Vagina (tissue), 2 donors: ENCODE measurements at regions not wholly inside any gene's neighbourhood (a gene's known extent, or its start where the extent isn't known, plus 50 kb on each side); places are given as distances from the start of the nearest gene placed in this dataset.
"Not testable (repeated sequence)": the region's sequence is repeated elsewhere in the genome, so short reads cannot be mapped to it uniquely, and the experiment has no call there.

ENCODE experiments used
- DNase-seq, 2 donors: peaks; one replicate each; pipeline ENCODE4 v3.0.0-alpha.2; 2017; ENCODE audit errors: extremely low spot score in 2 of 2
- H3K27ac ChIP-seq: fragments of 200-600 bp; sonication (generic); one replicate; pipeline ENCODE4 v1.5.1; 2019
- H3K27me3 ChIP-seq: fragments of 200-600 bp; sonication (generic); one replicate; pipeline ENCODE4 v1.5.1; 2019
- H3K36me3 ChIP-seq, 2 donors: fragments of 200-600 bp; sonication (generic); one replicate each; pipeline ENCODE4 v1.5.1; 2017 to 2019
- H3K4me1 ChIP-seq: fragments of 200-600 bp; sonication (generic); one replicate; pipeline ENCODE4 v1.5.1; 2019
- H3K4me3 ChIP-seq, 2 donors: fragments of 200-600 bp; sonication (generic); 1 replicate in 1 of 2; 2 replicates in 1 of 2; pipeline ENCODE4 v1.5.1; 2016 to 2019
- H3K9me3 ChIP-seq: fragments of 200-600 bp; sonication (generic); one replicate; pipeline ENCODE4 v1.5.1; 2019
- POLR2A ChIP-seq, 2 donors: fragments of 450-650 bp; IDR thresholded peaks; one replicate each; pipeline ENCODE4 v1.6.1; 2017; ENCODE audit warnings: antibody characterized with exemption in 2 of 2, mild to moderate bottlenecking in 2 of 2, moderate library complexity in 2 of 2
- POLR2AphosphoS5 ChIP-seq, 2 donors: sonication (generic); formaldehyde crosslinking; IDR thresholded peaks; one replicate each; pipeline ENCODE4 v1.9.0; 2017; ENCODE audit warnings: antibody characterized with exemption in 2 of 2, mild to moderate bottlenecking in 2 of 2, low read depth in 1 of 2; ENCODE audit not compliant: insufficient read depth in 1 of 2
- intact Hi-C: fragments of 100-400 bp; cut with DNase I; formaldehyde crosslinking; loops from one replicate; pipeline ENCODE4 v1.15.1; 2023
- TF ChIP-seq, protein P1 (sequence below), 3 experiments: fragments of 450-650 bp in 2 of 3; fragments of 200-600 bp in 1 of 3; sonication (generic) in 1 of 3; IDR thresholded peaks; one replicate each; pipeline ENCODE4 v1.5.1; 2017 to 2019; ENCODE audit warnings: antibody characterized with exemption in 3 of 3, mild to moderate bottlenecking in 2 of 3, moderate library complexity in 2 of 3

DNA sequence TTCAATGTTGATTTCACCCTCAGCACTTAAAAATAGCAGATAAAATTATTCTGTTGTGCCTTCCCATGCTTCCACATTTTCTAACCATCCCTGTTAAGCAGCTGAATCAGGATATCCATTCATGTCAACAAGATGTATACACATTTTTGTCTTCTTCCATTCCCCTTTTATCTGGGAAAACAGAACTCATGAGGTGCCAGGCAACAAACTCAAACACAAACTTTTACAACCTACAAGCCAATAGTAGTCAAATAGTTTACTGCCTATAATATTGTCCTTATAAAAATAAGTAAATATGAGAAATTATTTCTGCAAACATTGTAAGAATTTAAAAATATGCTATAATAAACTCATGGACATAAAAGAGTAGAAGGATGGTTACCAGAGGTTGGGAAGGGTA, 1569.8 kb downstream of the REEP3 start:
- intact Hi-C loops, result no loop called here

DNA sequence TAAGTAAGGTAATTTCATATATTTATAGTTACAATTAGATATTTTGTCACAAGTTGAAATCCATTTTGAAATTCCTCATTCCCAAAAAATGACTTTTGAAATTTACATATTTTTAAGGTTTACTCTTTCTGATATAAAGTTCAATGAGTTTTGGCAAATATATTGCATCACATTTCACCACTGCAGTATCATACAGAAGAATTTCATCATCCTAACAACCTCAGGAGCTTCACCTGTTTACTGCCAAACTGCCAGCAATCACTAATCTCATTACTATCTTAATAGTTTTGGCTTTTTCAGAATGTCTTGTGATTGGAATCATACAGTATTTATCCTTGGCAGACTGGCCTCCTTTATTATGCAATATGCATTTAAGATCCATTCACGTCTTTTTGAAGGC, 1578.9 kb downstream of the REEP3 start:
- no peak for DNase-seq
- intact Hi-C loops, result no loop called here
- Histone ChIP-seq H3K4me3 (no peak overlapping the region), H3K27me3 (no peaks in the 10 kb centered on the region), H3K9me3 (no peaks in the 10 kb centered on the region), H3K27ac (no peak overlapping the region), H3K36me3 (no peaks in the 10 kb centered on the region), H3K4me1 (no peaks in the 10 kb centered on the region)
- TF ChIP-seq POLR2AphosphoS5 (IDR thresholded peaks at IDR 0.05; ENCODE audit: insufficient read depth in 1 of 2, low read depth in 1 of 2), result no peak
- no peak for TF ChIP-seq POLR2A (IDR thresholded peaks at IDR 0.05)
- TF ChIP-seq, protein P1, sequence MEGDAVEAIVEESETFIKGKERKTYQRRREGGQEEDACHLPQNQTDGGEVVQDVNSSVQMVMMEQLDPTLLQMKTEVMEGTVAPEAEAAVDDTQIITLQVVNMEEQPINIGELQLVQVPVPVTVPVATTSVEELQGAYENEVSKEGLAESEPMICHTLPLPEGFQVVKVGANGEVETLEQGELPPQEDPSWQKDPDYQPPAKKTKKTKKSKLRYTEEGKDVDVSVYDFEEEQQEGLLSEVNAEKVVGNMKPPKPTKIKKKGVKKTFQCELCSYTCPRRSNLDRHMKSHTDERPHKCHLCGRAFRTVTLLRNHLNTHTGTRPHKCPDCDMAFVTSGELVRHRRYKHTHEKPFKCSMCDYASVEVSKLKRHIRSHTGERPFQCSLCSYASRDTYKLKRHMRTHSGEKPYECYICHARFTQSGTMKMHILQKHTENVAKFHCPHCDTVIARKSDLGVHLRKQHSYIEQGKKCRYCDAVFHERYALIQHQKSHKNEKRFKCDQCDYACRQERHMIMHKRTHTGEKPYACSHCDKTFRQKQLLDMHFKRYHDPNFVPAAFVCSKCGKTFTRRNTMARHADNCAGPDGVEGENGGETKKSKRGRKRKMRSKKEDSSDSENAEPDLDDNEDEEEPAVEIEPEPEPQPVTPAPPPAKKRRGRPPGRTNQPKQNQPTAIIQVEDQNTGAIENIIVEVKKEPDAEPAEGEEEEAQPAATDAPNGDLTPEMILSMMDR (IDR thresholded peaks at IDR 0.05), result no peak

More for the DNA sequence above, 1569.8 kb downstream of the REEP3 start:
- H3K4me1 ChIP-seq, result no peaks in the 10 kb centered on the region
- H3K27me3 ChIP-seq, result no peaks in the 10 kb centered on the region
- no peaks in the 10 kb centered on the region for H3K36me3 ChIP-seq
- H3K4me3 ChIP-seq, result no peak overlapping the region
- DNase-seq, result no peak
- H3K9me3 ChIP-seq, result no peaks in the 10 kb centered on the region
- no peak for TF ChIP-seq POLR2A (IDR thresholded peaks at IDR 0.05)
- no peak for TF ChIP-seq POLR2AphosphoS5 (IDR thresholded peaks at IDR 0.05; ENCODE audit: insufficient read depth in 1 of 2, low read depth in 1 of 2)
- TF ChIP-seq, protein P1 (IDR thresholded peaks at IDR 0.05), result no peak
- no peak overlapping the region for H3K27ac ChIP-seq

DNA sequence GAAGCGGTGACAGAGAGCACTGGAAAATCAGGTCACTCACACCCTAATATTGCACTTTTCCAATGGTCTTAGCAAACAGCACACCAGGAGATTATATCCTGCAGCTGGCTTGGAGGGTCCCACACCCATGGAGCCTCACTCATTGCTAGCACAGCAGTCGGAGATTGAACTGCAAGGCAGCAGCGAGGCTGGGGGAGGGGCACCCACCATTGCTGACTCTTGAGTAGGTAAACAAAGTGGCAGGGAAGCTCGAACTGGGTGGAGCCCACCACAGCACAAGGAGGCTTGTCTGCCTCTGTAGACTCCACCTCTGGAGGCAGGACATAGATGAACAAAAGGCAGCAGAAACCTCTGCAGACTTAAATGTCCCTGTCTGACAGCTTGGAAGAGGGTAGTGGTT, 1579.7 kb downstream of the REEP3 start:
- intact Hi-C loops, H3K9me3 ChIP-seq, DNase-seq, H3K27ac ChIP-seq, H3K27me3 ChIP-seq, H3K4me3 ChIP-seq, H3K4me1 ChIP-seq, H3K36me3 ChIP-seq: not testable (repeated sequence)

DNA sequence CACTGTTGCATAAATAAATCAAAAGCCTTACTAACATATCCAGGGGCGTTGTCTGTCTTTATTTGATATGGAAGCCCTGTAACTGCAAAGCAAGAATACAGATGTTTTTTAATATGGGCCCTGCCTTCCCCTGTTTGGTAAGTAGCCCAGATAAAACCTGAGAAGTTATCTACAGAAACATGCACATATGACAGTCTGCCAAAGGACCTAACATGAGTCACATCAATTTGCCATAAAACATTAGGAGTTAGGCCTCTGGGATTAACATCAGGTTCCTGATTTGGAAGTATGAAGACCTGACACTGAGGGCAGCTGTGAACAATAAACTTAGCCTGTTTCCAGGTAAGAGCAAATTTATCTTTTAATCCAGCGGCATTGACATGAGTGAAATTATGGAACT, 1588.8 kb downstream of the REEP3 start:
- intact Hi-C loops, result no loop called here
- H3K4me3 ChIP-seq, result no peak overlapping the region
- no peaks in the 10 kb centered on the region for H3K4me1 ChIP-seq
- H3K27ac ChIP-seq, result no peak overlapping the region
- H3K36me3 ChIP-seq, result no peaks in the 10 kb centered on the region
- no peaks in the 10 kb centered on the region for H3K27me3 ChIP-seq
- H3K9me3 ChIP-seq, result no peaks in the 10 kb centered on the region
- DNase-seq, result no peak
- TF ChIP-seq, protein P1 (IDR thresholded peaks at IDR 0.05), result no peak
- TF ChIP-seq POLR2AphosphoS5 (IDR thresholded peaks at IDR 0.05; ENCODE audit: insufficient read depth in 1 of 2, low read depth in 1 of 2) (no peak), POLR2A (IDR thresholded peaks at IDR 0.05) (no peak)

DNA sequence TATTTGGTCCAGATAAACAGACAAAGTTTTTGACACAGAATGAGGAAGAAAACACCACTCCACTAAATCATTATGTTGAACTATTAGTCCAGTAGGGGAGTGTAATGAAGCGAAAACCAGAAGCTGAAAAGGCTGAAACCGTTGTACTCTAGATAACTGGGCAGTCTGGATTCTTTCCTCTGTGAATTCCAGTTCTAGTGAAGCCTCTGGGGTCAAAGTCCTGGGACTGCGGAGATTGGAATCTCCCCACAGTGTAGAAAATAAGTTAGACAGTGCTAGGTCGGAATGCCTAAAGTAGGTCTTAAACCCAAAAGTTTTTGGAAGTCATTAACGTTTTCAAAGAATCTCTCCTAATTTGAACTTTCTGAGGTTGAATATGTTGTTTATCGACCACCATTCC, 1589.9 kb downstream of the REEP3 start:
- H3K36me3 ChIP-seq, H3K4me3 ChIP-seq, H3K27me3 ChIP-seq, DNase-seq, H3K27ac ChIP-seq, intact Hi-C loops, H3K4me1 ChIP-seq, H3K9me3 ChIP-seq: not testable (repeated sequence)

DNA sequence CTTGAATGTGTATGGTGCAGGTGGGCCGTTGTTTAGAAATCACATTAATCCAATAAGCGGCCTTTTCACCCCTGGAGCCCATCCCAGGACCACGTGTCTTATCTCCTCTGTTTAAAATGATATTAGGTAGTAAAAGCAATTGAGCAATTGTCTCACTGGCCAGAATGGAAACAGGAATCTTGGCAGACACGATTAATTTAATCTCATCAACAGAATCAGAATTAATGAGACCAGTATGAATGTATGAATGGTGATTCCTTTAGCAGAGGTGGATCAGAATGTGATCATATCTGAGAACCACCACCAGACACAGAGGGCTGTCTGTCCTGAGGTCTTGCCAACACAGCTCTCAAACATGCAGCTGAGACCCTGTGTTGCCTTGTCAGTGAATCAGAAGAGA, 1591.4 kb downstream of the REEP3 start:
- intact Hi-C loops, result no loop called here

More for the DNA sequence above, 1591.4 kb downstream of the REEP3 start:
- Histone ChIP-seq H3K4me3 (no peak overlapping the region), H3K27ac (no peak overlapping the region), H3K9me3 (no peaks in the 10 kb centered on the region), H3K4me1 (no peaks in the 10 kb centered on the region), H3K27me3 (no peaks in the 10 kb centered on the region), H3K36me3 (no peaks in the 10 kb centered on the region)
- no peak for DNase-seq
- no peak for TF ChIP-seq POLR2AphosphoS5 (IDR thresholded peaks at IDR 0.05; ENCODE audit: insufficient read depth in 1 of 2, low read depth in 1 of 2)
- TF ChIP-seq, protein P1 (IDR thresholded peaks at IDR 0.05), result no peak
- no peak for TF ChIP-seq POLR2A (IDR thresholded peaks at IDR 0.05)
